Right ventricle myocardium inferior (tissue), 1 donor: ENCODE measurements at regions not wholly inside any gene's neighbourhood (a gene's known extent, or its start where the extent isn't known, plus 50 kb on each side); places are given as distances from the start of the nearest gene placed in this dataset.

ENCODE experiments used
- ATAC-seq: fragments of 200-7000 bp; cut with Tn5 transposase; one replicate; pipeline ENCODE4 v1.9.1; 2020; ENCODE audit warnings: mild to moderate bottlenecking, moderate library complexity
- DNase-seq: peaks from one replicate; pipeline ENCODE4 v3.0.0; 2021; ENCODE audit errors: missing footprints
- intact Hi-C: fragments of 100-400 bp; cut with DNase I; formaldehyde crosslinking; loops from one replicate; pipeline ENCODE4 v1.11.0; 2022
- donor health status: DM: no; HTN: yes; CAD: no; lungs with severe emphysema.

GRCh38 chr2:217294211-217294610 lies 434.3 kb upstream of the TNP1 start:
- intact Hi-C loops = no loop called here
- DNase-seq (no peak), ATAC-seq (no peak)

- no peak for ATAC-seq
- intact Hi-C loops = no loop called here
- no peak for DNase-seq
Measured at GRCh38 chr2:217293607-217294006, 433.7 kb upstream of the TNP1 start.

DNA sequence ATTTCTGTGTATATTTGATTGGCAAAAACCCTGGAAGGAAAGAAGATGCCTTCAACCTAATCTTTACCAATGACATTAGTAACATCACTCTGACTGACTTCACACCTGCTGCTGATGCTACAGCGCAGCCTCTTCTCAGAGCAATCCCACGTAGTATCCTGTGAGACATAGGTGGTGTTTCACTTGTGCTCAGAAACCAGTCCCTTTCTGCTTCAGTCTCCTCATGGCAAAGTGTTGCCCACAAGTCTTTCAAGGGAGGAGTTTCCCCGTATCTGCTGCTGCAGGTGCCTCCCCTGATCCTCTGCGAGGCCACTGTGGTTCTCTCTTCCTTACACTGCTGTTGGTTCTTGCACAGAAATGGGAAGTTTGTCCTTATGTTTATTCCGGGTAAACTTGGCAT lies 433.2 kb upstream of the TNP1 start:
- no peak for DNase-seq
- intact Hi-C loops = no loop called here
- no peak for ATAC-seq

GRCh38 chr2:217291259-217291658 lies 431.4 kb upstream of the TNP1 start:
- DNase-seq = no peak
- ATAC-seq = no peak
- intact Hi-C loops = no loop called here

DNA sequence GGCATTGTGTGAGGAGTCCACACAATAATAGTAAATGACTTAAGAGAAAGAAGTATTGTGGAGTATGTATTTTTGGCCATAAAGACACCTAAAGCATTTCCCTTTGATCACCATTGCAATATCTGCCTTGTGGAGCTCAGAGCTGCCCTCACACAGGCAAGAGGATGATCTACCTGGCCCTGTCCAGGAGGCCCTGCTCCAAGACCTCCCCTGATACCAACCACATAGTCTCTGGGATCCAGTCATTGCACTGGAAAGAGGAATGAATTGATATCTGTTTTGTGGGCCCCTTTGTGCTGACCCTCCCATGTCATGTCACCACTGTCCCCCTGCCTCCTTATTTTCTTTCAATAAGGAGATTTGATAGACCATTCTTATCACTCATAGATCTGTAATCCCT lies 430.6 kb upstream of the TNP1 start:
- DNase-seq (no peak), ATAC-seq (no peak)
- intact Hi-C loops = no loop called here

GRCh38 chr2:217289907-217290280 lies 430.0 kb upstream of the TNP1 start:
- intact Hi-C loops = loop anchor here (5.0 kb wide), 1 partner anchor 142 kb away; no protein-coding TSS in a partner anchor
- ATAC-seq (peak; percentile 83), DNase-seq (no peak)

DNA sequence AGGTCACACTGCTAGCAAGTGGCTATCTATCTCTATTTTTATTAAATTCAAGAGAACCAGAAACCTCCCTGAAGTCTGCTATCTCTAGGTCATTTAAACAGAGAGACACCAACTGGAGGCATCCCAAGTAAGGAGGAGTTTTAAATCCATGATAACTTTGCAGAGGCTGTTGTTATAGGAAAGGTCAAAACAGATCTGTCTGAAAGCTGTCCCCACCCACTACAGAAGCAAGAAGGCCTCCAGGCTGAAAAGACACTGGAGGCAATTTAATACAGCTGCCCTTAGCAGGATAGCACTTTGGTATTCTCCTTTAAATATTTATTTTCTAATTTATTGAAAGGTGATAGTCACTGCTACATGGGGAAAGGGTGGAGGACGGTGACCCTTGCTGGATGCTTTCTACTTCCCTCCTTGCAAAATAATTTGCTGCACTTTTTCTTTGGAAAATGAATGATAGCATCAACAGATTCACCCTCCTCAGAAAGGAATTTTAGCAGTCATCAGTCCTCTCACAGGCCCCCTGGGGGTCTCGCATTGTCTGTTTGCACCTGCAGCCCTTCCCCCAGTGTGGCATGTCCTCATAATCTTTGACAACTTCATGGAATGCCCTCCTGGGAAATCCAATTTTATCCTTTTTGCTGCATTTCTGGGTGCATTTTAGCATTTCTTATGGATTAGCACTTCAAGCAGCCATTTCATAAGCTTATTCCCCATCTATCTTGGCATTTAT lies 429.5 kb upstream of the TNP1 start:
- ATAC-seq = peak; percentile 77
- no peak for DNase-seq
- intact Hi-C loops = loop anchor here (5.0 kb wide), 1 partner anchor 143 kb away; no protein-coding TSS in a partner anchor

DNA sequence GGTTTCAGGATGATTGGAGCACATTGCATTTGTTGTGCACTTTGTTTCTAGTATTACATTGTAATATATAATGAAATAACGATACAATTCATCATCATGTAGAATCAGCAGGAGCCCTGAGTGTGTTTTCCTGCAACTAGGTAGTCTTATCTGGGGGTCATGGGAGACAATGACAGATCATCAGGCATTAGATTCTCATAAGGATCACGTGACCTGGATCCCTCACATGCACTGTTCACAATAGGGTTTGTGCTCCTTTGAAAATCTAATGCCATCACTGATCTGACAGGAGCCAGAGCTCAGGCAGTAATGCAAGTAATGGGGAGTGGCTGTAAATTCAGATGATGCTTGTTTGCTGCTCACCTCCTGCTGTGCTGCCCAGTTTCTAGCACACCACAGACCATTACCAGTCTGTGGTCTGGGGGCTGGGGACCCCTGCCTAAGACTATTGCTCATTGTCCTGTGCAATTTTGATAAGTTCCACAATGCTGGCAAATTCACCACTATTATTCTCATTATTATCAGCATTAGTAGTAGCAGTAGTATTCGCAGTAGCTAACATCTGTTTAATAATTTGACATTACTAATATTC lies 428.7 kb upstream of the TNP1 start:
- intact Hi-C loops = loop anchor here (5.0 kb wide), 1 partner anchor 144 kb away; no protein-coding TSS in a partner anchor
- DNase-seq (no peak), ATAC-seq (no peak)

DNA sequence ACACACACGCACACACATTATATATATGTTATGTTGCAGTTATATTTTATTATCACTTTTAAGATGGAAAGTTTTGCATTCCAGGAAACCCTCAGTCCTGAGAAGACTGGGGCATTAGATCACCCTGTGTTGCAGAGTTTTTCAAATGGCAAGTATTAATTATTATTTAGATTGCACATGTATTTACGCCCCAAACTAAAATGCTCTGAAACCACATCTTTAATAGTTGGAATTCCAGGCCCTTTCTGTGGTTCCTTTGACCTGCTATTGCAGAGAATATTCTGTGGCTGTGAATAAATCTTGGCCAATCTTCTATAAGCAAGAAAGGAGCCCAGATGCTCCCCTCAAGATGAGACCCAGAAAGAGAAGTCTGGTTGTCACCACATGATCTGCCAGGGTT lies 427.0 kb upstream of the TNP1 start:
- intact Hi-C loops = loop anchor here (5.0 kb wide), 1 partner anchor 145 kb away; no protein-coding TSS in a partner anchor
- DNase-seq = no peak

DNA sequence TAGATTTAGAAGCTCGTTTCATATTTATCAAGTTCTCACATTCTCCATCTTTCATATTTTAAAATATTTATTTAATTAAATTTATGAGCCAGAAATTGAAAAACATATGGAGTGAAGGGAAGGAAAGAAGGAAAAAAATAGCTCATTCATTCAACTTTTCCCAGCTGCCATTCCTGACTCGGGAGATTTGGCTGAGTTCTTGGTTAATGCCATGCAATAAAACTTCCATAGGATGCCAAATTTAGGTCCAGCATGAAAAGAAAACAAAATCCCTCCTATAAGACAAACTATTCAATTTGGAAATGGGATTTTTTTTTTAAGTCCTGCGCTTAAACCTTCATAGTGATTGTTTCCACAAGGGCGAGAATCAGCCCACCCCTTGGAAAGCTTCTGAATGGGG lies 426.1 kb upstream of the TNP1 start:
- no peak for DNase-seq
- ATAC-seq = no peak
- intact Hi-C loops = loop anchor here (5.0 kb wide), 1 partner anchor 146 kb away; no protein-coding TSS in a partner anchor

More for the DNA sequence above, 427.0 kb upstream of the TNP1 start:
- no peak for ATAC-seq

GRCh38 chr2:217283460-217283859 lies 423.6 kb upstream of the TNP1 start:
- ATAC-seq = peak; percentile 64
- intact Hi-C loops = no loop called here
- DNase-seq = no peak

- intact Hi-C loops = no loop called here
- ATAC-seq (no peak), DNase-seq (no peak)
Measured at GRCh38 chr2:217282531-217282930, 422.7 kb upstream of the TNP1 start.

DNA sequence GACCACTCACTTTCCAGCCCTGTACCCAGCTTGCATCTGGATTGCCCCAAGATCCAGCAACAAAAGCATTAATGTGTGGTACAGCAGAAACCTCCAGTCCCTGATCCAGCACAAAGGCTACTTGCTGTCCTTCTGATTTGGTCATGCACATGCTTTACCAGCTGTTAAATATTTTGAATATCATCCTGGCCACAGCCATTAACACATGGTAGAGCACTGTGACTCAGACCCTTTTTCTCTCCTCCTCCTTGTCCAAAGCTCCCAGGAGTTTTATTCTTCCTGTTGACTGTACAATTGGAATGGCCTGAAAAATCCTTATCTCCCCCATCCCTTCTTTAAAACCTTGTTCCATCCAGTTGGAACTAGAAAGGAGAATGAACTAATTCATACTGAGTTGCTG lies 419.7 kb upstream of the TNP1 start:
- ATAC-seq (peak; percentile 88), DNase-seq (no peak)
- intact Hi-C loops = loop anchor here (10.0 kb wide), 1 partner anchor 195 kb away; no protein-coding TSS in a partner anchor

DNA sequence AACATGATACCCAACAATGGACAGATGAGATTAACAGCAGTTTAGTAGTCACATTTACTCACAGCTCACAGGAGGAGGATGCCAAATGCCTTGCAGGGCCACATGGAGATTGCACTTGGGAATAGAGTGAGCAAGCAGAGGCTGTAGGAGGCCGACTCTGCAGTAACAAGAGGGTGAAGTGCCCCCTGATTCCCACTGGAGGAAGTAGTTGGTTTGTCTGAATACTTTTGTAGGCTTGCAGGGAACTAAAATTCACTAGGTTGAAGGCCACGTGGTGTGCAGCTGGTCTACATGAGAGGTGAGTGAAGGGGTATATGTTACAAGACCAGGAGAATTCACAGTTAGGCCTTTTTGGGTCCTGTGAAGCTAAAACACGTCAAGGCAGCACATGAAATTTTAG lies 419.3 kb upstream of the TNP1 start:
- DNase-seq = no peak
- ATAC-seq = no peak
- intact Hi-C loops = loop anchor here (10.0 kb wide), 1 partner anchor 194 kb away; no protein-coding TSS in a partner anchor

DNA sequence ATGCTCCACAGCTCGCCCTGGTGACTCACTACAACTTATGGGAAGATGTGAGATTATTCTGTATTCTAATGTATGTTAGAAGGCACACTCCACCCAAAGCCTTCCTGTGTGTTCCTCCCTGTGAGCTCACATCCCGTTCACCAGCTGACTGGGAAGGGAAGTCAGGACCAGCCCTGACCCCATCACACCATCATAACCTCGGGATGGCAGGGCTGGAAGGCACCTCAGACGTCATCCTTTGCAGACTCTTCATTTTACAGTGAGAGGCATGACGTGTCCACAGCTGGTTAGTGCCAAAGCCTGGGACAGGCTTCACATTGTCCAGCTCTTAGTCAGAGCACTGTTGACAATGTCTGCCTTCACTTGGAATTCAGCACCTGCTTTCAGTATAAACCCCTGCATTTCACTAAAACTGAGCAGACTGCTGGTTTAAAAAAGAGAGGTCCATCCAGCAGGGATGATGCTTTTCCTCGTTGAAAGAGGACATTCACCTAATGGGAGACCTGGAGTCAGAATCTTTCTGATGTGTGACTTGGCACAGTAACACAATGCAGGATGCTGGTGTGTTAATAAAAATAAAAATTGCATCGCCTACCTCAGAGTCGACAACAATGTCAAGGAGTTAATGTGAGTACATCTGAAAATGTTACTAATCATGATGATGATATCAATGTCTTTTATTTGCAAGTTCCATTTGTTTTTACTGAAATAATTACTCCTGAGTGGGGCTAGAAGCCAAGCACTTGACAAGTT lies 418.0 kb upstream of the TNP1 start:
- intact Hi-C loops = loop anchor here (10.0 kb wide), 1 partner anchor 193 kb away; no protein-coding TSS in a partner anchor
- ATAC-seq (peak; percentile 26), DNase-seq (no peak)

GRCh38 chr2:217276433-217276832 lies 416.6 kb upstream of the TNP1 start:
- no peak for DNase-seq
- intact Hi-C loops = loop anchor here (10.0 kb wide), 1 partner anchor 192 kb away; no protein-coding TSS in a partner anchor
- no peak for ATAC-seq

DNA sequence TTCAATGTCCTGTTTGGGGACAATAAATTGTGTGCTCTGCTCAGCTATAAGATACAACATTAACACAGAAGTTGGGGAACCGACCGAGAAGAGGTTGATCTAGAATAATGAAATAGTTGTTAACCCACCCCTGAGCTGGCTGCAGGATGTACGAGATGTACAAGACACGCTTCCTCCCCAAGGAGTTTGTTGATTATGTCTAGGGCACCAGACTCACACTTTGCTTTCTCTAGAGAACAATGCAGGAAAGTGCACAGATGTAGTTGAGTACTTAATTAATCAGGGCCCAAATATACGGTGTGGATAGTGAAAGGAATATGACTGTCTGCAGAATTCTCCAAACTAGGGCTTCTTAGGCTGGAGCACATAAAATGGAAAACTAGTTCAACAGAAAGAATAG lies 415.2 kb upstream of the TNP1 start:
- no peak for ATAC-seq
- DNase-seq = no peak
- intact Hi-C loops = loop anchor here (10.0 kb wide), 1 partner anchor 190 kb away; no protein-coding TSS in a partner anchor

- intact Hi-C loops = loop anchor here (10.0 kb wide), 1 partner anchor 190 kb away; no protein-coding TSS in a partner anchor
- ATAC-seq (no peak), DNase-seq (no peak)
Measured at GRCh38 chr2:217274578-217274977, 414.7 kb upstream of the TNP1 start.

DNA sequence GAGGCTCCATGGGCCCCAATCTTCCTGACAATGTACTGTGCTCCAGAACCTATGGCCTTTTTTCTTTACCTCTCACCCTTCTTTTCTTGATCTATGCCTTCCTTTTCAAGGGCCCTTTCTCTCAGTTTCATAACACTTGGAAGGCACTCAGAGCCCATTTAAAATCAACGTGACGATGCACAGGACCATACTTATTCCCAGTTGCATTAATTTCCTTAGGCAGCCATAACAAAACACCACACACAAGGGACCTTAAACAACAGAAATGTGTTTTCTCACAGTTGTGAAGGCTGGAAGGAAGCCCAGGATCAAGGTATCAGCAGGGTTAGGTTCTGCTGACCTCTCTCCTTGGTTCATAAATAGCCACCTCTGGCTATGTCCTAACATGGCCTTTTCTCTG lies 414.0 kb upstream of the TNP1 start:
- no peak for ATAC-seq
- intact Hi-C loops = loop anchor here (10.0 kb wide), 1 partner anchor 189 kb away; no protein-coding TSS in a partner anchor
- no peak for DNase-seq
